GM18907 (cell line): ENCODE measurements at regions not wholly inside any gene's neighbourhood (a gene's known extent, or its start where the extent isn't known, plus 50 kb on each side); places are given as distances from the start of the nearest gene placed in this dataset.
"Not testable (repeated sequence)": the region's sequence is repeated elsewhere in the genome, so short reads cannot be mapped to it uniquely, and the experiment has no call there.

Experiments
- ATAC-seq: cut with Tn5 transposase; IDR thresholded peaks from one replicate; pipeline ENCODE4 v1.9.1; 2021; ENCODE audit warnings: mild to moderate bottlenecking, moderate library complexity; ENCODE audit not compliant: unreplicated experiment

DNA sequence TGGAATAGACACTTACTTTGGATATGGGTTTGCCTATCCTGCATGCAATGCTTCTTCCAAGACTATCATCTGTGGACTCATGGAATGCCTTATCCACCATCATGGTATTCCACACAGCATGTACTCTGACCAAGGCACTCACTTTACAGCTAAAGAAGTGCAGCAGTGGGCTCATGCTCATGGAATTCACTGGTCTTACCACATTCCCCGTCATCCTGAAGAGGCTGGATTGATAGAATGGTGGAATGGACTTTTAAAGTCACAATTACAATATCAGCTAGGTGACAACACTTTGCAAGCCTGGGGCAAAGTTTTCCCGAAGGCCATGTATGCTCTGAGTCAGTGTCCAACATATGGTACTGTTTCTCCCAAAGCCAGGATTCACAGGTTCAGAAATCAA lies 199.1 kb downstream of the GJA1 start:
- not testable (repeated sequence) for ATAC-seq

DNA sequence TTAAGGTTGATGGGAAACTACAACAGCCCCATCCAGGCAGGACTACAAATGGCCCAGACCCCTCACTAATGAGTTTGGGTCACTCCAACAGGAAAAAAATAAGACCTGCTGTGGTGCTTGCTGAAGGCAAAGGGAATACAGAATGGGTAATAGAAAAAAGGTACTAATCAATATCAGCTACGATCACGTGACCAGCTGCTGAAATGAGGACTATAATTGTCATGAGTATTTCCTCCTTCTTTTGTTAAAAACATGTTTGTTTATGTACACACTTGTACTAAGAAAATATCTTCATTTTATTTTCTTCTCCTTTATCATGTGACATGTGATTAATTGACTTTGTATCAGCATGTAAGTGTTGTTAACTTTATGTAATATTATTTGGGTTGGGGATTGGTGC lies 199.9 kb downstream of the GJA1 start:
- ATAC-seq, result no peak

DNA sequence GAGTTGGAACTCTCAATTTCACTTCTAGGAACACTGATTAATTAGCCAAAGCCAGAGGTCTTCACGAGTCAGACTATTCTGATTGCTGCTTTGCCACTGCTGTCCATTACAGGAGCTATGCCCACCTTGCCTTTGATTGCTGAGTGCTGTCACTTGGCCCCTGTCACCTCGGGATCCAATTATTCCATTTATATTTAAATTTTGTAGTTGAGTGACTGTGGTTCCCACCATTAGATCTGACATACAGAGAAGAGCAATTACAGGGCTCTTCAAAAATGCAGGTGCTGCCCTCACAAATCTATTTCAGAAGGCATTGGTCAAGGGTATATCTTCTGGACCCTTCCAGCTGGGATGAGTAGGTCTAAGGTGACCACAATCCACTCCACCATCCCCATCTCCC lies 200.8 kb downstream of the GJA1 start:
- not testable (repeated sequence) for ATAC-seq

DNA sequence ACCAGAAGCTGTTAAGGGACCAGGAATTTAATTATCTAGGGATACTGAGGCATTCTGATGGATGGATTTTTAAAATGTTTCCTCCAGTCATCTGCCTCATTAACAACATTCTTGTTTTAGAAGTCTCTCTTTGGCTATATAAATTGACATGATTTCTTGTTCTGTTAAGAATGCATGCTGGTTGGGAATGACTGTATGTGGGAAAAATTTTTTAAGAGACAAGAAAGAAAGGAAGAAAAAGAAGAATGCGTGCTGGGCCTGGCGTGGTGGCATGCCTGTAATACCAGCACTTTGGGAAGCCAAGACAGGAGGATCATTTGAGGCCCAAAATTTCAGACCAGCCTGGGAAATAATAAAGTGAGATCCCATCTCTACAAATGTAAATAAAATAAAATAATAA lies 203.6 kb downstream of the GJA1 start:
- no peak for ATAC-seq

DNA sequence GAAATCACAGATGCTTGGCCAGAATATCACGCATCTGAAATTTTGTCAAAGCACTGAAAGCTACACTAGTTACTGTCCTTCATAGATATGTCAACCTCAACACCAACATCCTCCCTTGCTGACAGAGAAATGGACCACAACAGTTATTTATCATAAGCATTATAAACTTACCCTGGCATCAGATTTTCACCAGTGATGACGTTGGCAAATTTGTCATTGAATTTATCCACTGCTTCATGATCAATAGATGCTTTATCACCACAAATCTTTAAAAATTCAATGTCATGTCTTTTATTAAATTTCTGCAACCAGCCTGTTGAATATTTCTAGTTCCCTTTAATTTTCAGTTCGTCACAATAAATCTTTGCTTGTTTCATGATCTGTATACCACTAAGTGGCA lies 205.7 kb downstream of the GJA1 start:
- no peak for ATAC-seq

DNA sequence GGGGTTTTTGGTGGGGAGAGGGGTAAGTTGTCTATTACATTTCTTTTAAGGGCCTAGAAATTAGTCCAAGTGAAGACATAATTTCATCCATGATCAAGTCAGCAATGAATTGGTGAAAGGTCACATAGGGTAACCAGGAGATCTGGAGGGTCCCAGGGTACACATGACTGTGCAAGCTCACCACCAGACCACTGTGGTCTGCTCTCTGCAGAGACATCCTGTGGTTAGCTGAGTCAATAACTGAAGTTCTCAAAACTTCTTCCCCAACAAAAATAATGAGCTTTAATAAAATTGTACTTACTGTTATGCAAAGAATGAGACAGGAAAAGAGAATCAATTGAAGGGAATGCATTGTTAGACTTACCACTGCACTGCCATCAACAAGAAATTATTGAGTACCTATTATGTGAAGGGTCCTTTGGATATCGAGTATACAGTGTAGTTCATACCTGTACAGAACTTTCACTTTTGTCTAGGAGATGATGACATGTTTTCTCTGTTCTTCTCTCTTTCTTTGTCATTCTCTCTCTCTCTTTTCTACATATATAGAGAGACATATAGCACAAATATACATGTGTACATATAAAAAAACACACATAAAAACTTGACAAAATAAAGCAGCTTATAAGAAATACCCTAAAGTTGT lies 209.8 kb downstream of the GJA1 start:
- ATAC-seq, result no peak

DNA sequence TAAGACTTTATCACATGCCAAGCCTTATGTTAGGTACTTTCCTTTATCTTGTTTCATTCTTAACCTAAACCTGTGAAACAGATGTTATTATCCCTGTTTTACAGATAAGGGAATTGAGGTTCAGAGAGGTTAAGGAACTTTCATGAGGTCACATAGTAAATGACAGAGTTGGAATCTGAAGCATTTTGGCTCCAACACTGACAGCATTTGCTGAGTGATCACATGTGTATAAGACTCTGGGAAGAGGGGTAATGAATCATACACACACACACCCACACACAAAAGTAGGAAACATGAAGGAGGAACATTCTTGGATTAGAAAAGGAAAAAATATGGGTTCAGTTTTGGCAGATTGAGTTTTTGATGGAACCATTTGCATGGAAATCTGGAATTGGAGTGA lies 212.5 kb downstream of the GJA1 start:
- ATAC-seq, result no peak

DNA sequence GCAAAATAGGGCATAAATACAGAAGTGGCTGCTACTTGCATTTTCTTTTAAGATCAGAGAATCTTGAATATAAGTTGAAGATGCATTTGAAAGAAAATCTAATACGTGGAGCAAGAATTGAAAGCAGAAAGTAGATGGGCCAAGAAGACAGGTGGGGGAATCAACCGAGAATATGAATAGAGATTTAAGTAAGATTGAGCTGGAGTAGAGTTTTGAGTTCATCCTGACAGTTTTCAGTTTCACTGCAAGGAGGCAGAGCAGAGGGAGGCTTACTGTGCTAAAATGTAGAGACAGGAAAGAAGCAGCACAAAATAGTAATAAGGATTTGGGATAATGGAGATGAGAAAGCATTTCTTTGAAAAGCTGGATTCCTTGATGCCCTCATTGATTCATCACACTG lies 214.5 kb downstream of the GJA1 start:
- no peak for ATAC-seq

DNA sequence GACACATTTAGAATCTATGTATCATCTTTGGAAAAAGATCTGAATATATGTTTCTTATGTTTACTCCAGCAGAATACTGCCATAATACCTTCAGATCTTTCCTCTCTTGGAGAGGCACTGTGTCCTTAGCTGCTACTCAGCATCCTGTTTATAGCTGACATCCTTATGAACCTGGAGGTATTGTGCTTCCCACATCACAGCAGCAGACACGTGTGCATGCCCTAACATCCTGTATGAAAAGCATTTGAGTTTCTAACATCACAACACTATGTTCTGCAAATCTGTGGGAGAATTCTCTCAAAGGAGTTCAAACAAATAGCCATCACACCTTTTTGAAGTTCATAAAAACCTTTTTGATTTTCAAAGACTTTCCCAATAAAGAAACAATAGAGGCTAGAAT lies 216.0 kb downstream of the GJA1 start:
- no peak for ATAC-seq

DNA sequence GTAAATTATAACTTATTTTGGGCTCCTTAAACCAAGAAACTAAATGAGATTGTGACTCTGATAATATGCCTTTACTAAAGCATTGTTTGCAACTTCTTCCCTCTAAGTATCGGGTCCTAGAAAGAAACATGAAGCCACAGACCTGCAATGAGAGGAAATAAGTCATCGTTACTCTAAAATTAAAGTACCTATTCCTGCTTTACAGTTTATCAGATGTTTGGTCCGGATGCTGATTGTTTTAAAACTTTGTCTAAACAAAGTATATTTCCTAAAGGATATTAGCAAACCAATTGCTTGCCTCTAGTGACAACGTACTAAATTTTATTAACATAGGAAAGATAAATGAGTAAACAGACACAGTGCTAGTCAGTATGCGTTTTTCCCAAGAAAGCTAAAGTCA lies 216.8 kb downstream of the GJA1 start:
- ATAC-seq, result no peak

DNA sequence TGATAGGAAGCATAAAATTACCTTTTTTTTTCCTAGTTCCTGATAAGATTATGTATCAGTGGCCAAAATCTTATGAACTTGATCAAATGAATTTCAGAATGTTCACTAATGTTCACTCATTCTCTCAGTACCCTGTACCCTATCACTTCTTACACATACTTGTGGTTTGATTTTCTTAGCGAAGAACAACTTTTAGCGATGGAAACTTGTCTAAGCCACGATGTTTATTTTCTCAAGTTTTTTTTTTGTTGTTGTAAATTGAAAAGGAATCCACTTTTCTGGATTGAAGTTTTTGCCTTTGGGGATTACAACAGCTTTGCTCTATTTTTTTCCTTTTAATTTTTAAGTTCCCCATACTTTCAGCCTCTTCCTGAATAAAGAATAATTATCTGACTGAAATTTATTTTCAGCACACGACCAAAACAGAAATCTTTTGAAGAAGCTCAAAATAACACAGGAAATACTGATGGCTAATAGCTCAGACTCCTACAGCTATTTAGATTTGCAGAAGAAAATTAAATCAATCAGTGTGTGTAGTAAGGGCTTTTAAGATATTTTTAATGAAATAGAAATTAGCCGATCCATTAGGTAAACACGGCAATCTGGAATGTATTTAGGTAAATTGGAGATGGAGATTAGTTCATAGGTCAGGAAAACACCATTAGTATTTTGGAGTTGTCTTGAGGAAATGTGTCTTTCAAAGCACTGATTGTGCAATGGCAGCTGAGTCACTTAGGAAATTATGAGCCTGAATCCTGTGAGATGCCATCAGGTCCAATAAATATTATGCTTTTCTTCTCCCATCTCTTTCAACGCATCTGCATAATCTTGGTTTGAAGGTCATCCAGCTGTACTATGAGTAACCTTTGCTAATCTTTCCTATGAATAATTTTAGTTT lies 217.5 kb downstream of the GJA1 start:
- no peak for ATAC-seq

DNA sequence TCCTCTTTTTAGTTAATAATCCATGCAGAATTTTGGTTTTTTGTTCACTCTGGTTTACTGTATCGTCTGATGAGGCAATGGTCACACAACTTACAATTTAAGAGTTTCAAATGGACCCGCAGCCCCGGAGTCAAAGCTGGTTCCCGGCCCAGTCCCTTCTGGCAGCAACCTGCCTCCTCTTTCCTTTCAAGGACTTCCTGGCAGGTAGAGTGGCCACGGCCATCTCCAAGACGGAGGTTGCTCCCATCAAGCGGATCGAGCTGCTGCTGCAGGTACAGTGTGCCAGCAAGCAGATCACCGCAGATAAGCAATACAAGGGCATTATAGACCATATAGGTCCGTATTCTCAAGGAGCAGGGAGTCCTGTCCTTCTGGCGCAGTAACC lies 218.2 kb downstream of the GJA1 start:
- no peak for ATAC-seq

DNA sequence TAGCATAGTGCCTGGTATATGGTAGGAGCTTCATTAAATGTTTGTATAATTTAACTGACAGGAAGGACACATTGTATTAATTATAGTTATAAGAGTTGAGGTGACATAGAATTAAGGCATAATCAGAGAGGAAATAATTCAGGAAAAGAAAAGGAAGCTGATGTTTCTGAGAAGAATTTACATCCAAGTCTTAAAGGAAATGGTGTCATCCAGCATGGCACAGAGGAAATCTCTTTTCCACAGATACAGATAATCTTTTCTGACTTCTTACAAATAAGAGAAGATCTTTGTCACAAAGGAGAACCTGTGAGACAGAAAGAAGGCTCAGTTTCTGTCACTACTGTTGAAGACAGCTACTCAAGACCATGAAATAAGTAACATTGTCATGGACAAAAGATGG lies 222.5 kb downstream of the GJA1 start:
- ATAC-seq, result no peak

DNA sequence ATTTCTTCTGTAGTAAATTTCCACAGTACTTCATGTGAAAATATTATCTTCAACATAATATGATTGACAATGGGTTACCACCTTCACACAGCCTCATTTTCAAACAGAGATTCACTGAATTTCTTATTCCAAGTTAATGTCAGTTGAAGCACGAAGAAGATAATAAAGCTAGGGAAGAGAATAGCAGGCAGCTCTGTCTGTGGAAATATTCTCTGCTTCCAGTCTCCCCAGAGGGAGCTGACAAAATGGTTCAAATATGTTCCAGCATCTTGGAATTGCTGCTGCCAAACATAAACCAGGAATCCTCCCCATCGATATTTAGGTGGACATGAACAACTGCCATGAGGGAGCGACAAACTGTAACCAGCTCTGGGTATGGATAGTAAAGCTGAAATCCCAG lies 224.8 kb downstream of the GJA1 start:
- ATAC-seq, result no peak

DNA sequence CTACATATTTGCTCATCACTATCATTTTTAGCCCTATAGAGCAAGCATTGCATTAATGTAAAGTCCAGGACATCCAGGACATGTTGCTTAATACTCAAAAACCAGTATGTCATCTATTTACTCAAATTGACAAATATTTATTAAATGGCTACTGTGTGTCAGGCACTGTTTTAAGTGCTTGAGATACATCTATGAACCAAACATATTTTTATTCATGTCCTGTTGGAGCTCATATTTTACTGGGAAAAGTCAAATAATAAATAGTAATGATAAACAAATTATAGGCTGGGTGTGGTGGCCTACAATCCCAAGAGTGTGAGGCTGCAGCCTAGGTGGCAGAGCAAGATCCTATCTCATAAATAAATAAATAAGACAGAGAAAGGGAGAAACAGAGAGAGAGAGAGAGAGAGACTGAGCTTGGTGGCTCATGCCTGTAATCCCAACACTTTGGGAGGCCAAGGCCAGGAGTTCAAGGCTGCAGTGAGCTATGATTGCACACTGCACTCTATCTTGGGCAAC lies 227.9 kb downstream of the GJA1 start:
- no peak for ATAC-seq

DNA sequence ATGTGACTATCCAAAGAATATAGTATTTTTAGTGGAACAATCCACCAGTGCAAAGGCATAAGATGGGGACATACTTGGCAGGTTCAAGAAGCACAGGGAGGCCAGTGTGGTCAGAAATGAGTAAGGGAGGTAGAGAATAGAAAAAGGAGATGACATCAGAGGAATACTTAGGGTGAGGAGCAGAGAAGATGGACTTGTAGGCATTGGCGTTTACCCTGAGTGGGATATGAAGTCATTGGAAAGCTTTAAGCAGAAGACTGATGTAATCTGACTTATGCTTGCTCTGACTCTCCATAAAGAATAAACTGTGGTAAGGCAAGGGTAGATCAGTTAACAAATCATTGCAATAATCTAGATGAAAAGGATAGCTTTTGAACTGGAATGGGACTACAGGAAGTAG lies 228.7 kb downstream of the GJA1 start:
- ATAC-seq, result no peak

DNA sequence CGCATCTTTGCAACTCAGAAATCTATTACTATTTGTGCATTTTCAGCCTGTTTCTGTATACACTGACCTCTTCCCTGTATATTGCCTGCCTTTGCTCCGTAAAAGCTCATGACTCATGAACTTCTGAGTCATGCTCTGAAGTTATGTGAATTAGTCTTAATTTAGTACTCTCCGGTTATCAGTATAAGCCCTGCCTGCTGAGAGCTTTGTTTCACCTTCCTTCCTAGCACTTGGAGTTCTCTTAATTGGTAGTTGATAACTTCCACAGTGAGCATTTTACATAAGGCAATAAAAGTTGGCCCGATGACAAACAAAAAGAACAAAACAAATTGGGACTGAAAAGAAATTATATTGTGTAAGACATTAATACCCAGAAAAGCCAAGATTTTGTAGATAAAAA lies 231.4 kb downstream of the GJA1 start:
- no peak for ATAC-seq

DNA sequence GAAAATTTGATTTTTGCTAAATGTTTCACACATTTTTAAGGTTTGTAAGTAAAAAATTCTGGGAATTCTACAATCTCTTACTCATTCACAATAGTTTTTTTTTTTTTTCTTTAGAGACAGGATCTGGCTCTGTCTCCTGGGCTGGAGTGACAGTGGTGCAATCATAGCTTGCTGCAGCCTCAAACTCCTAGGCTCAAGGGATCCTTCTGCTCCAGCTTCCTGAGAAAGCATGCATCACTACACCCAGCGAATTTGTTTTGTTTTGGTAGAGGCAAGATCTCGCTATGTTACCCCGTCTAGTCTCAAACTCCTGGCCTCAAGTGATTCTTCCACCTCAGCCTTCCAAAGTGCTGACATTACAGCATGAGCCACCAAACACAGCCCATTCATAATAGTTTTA lies 232.8 kb downstream of the GJA1 start:
- ATAC-seq, result no peak

DNA sequence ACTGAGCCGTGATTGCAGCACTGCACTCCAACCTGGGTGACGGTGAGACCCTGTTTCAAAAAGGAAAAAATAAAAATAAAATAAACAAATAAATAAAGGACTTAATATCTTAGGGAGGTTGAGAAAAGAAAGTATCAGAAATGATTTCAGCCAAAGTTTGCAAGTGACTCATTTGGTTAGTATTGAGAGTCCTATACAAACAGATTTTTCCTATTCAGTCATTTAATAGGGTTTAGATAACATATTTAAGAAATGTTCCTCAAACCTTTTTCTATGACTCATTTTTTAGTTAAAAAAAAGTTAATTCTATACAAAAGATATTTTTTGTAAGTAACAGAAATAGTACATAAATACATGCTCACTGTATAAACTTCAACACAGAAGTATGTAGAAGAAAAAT lies 235.1 kb downstream of the GJA1 start:
- ATAC-seq, result no peak

DNA sequence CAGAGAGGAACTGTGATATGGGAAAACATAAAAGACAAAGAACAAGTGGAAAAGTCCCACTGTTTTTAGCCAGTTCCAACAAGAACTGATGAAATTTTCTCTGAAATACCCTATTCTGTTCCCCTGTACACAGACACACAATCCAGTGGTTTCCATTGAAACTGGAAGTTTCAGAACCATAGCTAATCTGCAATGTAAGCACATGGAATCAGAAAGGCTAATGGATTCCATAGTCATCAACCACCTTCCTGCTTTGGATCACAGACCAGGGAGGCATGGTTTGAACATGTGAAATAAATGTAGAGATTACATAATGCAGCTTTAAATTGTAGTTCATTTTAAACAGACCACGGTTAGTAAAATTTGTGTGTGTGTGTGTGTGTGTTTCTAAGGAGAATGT lies 242.1 kb downstream of the GJA1 start:
- no peak for ATAC-seq

DNA sequence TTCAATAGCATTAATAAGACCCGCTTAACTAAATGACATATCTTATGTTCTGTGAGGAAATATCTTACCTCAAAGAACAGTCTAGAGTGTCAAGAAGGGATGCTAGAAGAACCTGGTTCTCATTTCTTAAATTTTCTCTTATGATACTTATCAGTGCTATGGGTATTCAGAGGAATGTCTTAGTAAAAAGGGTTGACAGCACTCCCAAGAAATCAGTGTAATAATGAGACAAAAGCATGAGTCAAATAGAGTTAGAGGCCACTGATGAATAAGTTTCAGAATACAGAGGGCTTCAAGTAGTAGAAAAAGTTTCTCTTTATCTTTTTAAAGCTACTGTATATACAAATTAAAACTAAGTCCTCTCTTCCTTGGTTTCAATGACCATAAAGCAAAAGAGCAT lies 242.8 kb downstream of the GJA1 start:
- ATAC-seq, result no peak

DNA sequence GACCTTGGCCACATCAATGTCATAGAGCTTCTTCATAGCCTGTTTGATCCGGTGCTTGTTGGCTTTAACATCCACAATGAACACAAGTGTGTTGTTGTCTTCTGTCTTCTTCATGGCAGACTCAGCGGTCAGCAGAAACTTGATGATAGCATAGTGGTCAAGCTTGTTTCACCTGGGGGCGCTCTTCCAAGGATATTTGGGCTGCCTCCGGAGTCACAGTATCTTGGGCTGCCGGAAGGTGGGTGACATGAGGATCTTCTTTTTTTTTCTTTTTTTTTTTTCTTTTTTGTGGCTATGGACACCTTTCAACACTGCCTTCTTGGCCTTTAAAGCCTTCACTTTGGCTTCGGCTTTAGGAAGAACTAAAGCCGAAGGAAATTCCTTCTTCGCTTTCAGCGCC lies 244.6 kb downstream of the GJA1 start:
- ATAC-seq, result no peak
